ENCODE measurements at regions not wholly inside any gene's neighbourhood (a gene's known extent, or its start where the extent isn't known, plus 50 kb on each side); places are given as distances from the start of the nearest gene placed in this dataset.

DNA sequence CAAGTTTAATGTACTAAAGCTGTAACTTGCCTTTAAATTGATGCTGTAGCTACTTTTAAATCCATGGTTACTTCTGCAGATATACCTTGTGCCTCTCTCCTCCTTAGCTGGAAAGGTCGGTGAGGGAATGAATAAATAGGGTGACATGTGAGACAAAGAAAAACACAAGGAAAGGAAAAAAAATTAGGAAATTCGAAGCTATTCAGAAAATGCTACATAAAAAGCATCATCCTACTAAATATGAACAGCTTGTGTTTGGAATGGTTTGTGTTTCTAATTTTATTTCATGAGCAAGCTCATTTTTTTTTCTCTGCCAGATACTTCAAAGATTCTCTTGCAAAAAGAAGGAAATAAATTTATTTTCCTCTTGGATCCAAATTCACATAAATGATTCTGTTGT, 186.3 kb upstream of the NUDT4 start (continued):
- no peak for TF ChIP-seq TAF7 (optimal IDR thresholded peaks at IDR 0.05; ENCODE audit: borderline replicate concordance, low read depth, low read length)

DNA sequence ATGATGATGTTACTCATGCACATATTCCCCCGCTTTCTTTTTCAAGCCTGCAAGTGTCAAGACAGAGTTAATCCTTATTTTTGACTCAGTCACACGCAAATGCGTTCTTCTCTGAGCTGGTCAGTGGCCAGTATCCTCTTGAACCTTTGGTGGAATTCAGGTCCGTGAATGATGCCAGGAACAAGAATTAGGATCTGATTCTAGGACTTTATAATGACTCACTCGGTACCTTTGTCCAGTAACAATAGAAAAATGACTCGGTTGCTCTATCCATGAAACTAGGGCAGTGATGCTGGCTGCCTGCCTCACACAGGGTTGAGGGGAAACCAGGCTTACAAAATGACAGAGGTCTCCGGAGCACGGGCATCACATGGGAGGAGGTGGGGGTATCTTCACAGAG, 185.8 kb upstream of the NUDT4 start:
- H3K4me3 ChIP-seq (ENCODE audit: extremely low read depth in 1 of 4, insufficient read depth in 2 of 4, low read depth in 3 of 4, low read length in 4 of 4): no peak overlapping the region
- no peak overlapping the region for H2AK5ac ChIP-seq (ENCODE audit: low read depth, low read length)
- H2BK12ac ChIP-seq (ENCODE audit: low read depth, low read length): no peak overlapping the region
- no peak overlapping the region for H4K8ac ChIP-seq (ENCODE audit: extremely low read depth, insufficient read depth, low read length)
- H3K79me1 ChIP-seq (ENCODE audit: low read depth, low read length): no peaks in the 10 kb centered on the region
- ChIA-PET POLR2A (ENCODE audit: partially characterized antibody) (no interaction called here), CTCF (ENCODE audit: partially characterized antibody) (no interaction called here)
- no peak overlapping the region for H3K23ac ChIP-seq (ENCODE audit: insufficient read length)
- FAIRE-seq (no peak), DNase-seq (ENCODE audit: low read depth in 1 of 2, low spot score in 2 of 2) (no peak)
- no peak overlapping the region for H3K18ac ChIP-seq (ENCODE audit: extremely low read depth, low read length)
- no peaks in the 10 kb centered on the region for H3K4me1 ChIP-seq (replicated peaks in 1 of 4; ENCODE audit: control insufficient read depth in 3 of 4, insufficient read depth in 4 of 4, low read length in 3 of 4)
- no peak overlapping the region for H2BK5ac ChIP-seq (ENCODE audit: low read depth, low read length)
- no peak overlapping the region for H2BK120ac ChIP-seq (replicated peaks; ENCODE audit: low read depth, low read length)
- TF ChIP-seq KDM1A (IDR thresholded peaks at IDR 0.05; ENCODE audit: borderline replicate concordance, low read length): no peak
- TF ChIP-seq EGR1 (IDR thresholded peaks at IDR 0.05; ENCODE audit: borderline replicate concordance, low read depth, low read length): no peak
- TF ChIP-seq POLR2A (IDR thresholded peaks at IDR 0.05; ENCODE audit: control extremely low read depth in 1 of 2, low read depth in 2 of 2, low read length in 2 of 2): no peak
- TF ChIP-seq SIX5 (IDR thresholded peaks at IDR 0.05; ENCODE audit: low read depth, low read length): no peak
- TF ChIP-seq ASH2L (IDR thresholded peaks at IDR 0.05; ENCODE audit: low read length): no peak
- TF ChIP-seq RAD21 (IDR thresholded peaks at IDR 0.05 in 1 of 2, conservative IDR thresholded peaks at IDR 0.05 in 1 of 2; ENCODE audit: low read depth in 2 of 2, low read length in 2 of 2): no peak
- TF ChIP-seq SAP30 (IDR thresholded peaks at IDR 0.05; ENCODE audit: insufficient read depth, insufficient replicate concordance, low read length): no peak
- TF ChIP-seq GTF2F1 (IDR thresholded peaks at IDR 0.05; ENCODE audit: borderline replicate concordance, low read depth, low read length): no peak
- no peak for TF ChIP-seq SP4 (IDR thresholded peaks at IDR 0.05; ENCODE audit: low read length)
- no peak for TF ChIP-seq JUN (IDR thresholded peaks at IDR 0.05; ENCODE audit: low read depth, low read length)
- H4K91ac ChIP-seq (replicated peaks; ENCODE audit: insufficient read length, low read length): no peak overlapping the region
- no peaks in the 10 kb centered on the region for H3K79me2 ChIP-seq (ENCODE audit: control insufficient read depth in 1 of 2, insufficient read depth in 2 of 2, low read length in 2 of 2)
- H3K36me3 ChIP-seq (ENCODE audit: control insufficient read depth in 2 of 4, insufficient read depth in 4 of 4, low read length in 3 of 4): no peaks in the 10 kb centered on the region
- no peak overlapping the region for H3K56ac ChIP-seq (replicated peaks; ENCODE audit: insufficient read length, low read depth, low read length)
- no peaks in the 10 kb centered on the region for H3K27me3 ChIP-seq (replicated peaks in 1 of 4; ENCODE audit: control insufficient read depth in 3 of 4, extremely low read depth in 1 of 4, insufficient read depth in 3 of 4, low read length in 3 of 4)
- no peak overlapping the region for H3K14ac ChIP-seq (ENCODE audit: insufficient read length)
- H3K9ac ChIP-seq (replicated peaks in 1 of 4; ENCODE audit: extremely low read depth in 1 of 4, low read depth in 3 of 4, low read length in 3 of 4): no peak overlapping the region
- H3K4me2 ChIP-seq (ENCODE audit: insufficient read depth in 1 of 2, low read depth in 2 of 2, low read length in 2 of 2): no peak overlapping the region
- no peak overlapping the region for H3K4ac ChIP-seq (replicated peaks; ENCODE audit: insufficient read length, low read depth, low read length)
- WGBS, 2 experiments (ENCODE audit: extremely low coverage in 1 of 2, insufficient coverage in 1 of 2, insufficient read length in 1 of 2, insufficient replicate concordance in 2 of 2, low coverage in 1 of 2, low lambda C conversion rate in 2 of 2, missing lambda C conversion rate in 1 of 2): 87% methylated on average over 8 of the region's 8 CpGs; no CpG with 5 or more reads in 1 of the 2 experiments
- H2BK20ac ChIP-seq (ENCODE audit: low read length): no peak overlapping the region
- no peak overlapping the region for H2AFZ ChIP-seq (ENCODE audit: low read length)
- H2BK15ac ChIP-seq (ENCODE audit: low read length): no peak overlapping the region
- no peak overlapping the region for H3K27ac ChIP-seq (ENCODE audit: low read depth, low read length)
- H4K5ac ChIP-seq (ENCODE audit: insufficient read length, low read depth, low read length): no peak overlapping the region
- peaks cover 3 to 5% of the 10 kb centered on the region in 2 experiments; a peak in 2 of 4 replicates for H3K9me3 ChIP-seq (ENCODE audit: insufficient read depth in 2 of 2, low read depth in 1 of 2, low read length in 1 of 2)
- H3K23me2 ChIP-seq (ENCODE audit: low read depth, low read length): no peaks in the 10 kb centered on the region
- no peaks in the 10 kb centered on the region for H4K20me1 ChIP-seq (replicated peaks in 1 of 2; ENCODE audit: control insufficient read depth in 1 of 2, insufficient read depth in 2 of 2, low read length in 2 of 2)

Measured in H1 (cell line).